ENCODE measurements at regions not wholly inside any gene's neighbourhood (a gene's known extent, or its start where the extent isn't known, plus 50 kb on each side); places are given as distances from the start of the nearest gene placed in this dataset.

DNA sequence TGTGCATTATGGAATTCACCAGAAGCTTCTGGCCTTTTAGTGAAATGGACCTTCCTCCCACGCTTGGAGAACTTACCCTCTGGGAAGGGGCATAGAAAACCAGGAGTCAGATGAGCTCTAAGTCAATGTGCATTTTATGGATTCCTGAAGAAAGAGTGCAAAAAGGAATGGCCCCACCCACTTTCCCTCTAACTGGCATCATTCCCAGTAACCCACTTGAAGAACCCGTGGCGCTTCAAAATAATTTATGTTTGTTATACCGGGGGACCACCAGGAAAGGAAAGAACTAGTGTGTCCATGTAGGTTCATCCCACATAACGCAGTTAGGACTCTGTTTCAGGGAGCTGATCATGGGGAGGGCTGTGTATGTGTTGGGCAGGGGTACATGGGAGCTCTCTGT is 1153.4 kb downstream of the TMEM121 start:
- TF ChIP-seq, protein P1, sequence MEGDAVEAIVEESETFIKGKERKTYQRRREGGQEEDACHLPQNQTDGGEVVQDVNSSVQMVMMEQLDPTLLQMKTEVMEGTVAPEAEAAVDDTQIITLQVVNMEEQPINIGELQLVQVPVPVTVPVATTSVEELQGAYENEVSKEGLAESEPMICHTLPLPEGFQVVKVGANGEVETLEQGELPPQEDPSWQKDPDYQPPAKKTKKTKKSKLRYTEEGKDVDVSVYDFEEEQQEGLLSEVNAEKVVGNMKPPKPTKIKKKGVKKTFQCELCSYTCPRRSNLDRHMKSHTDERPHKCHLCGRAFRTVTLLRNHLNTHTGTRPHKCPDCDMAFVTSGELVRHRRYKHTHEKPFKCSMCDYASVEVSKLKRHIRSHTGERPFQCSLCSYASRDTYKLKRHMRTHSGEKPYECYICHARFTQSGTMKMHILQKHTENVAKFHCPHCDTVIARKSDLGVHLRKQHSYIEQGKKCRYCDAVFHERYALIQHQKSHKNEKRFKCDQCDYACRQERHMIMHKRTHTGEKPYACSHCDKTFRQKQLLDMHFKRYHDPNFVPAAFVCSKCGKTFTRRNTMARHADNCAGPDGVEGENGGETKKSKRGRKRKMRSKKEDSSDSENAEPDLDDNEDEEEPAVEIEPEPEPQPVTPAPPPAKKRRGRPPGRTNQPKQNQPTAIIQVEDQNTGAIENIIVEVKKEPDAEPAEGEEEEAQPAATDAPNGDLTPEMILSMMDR (IDR thresholded peaks at IDR 0.05; ENCODE audit: low read depth, low read length), result no peak
- TF ChIP-seq POLR2A (IDR thresholded peaks at IDR 0.05; ENCODE audit: extremely low read depth, insufficient read length) (no peak), MAX (IDR thresholded peaks at IDR 0.05; ENCODE audit: low read depth, low read length) (no peak)

Measured in NB4 (cell line).